ENCODE measurements at regions not wholly inside any gene's neighbourhood (a gene's known extent, or its start where the extent isn't known, plus 50 kb on each side); places are given as distances from the start of the nearest gene placed in this dataset.

- TF ChIP-seq GTF2F1 (IDR thresholded peaks at IDR 0.05; ENCODE audit: low read depth, low read length) (no peak), COPS2 (conservative IDR thresholded peaks at IDR 0.05) (no peak), ETV5 (CRISPR knock-in tag; IDR thresholded peaks at IDR 0.05; ENCODE audit: low read depth) (no peak), CTCF (IDR thresholded peaks at IDR 0.05 in 2 of 3, conservative IDR thresholded peaks at IDR 0.05 in 1 of 3; ENCODE audit: insufficient read depth in 2 of 3, low read depth in 1 of 3, low read length in 3 of 3) (no peak), SRSF1 (IDR thresholded peaks at IDR 0.05; ENCODE audit: low read depth, low read length) (no peak), YY1 (IDR thresholded peaks at IDR 0.05; ENCODE audit: borderline replicate concordance in 1 of 3, control insufficient read depth in 1 of 3, extremely low read depth in 1 of 3, insufficient read depth in 3 of 3, insufficient read length in 1 of 3, insufficient replicate concordance in 2 of 3, low read depth in 1 of 3, low read length in 2 of 3) (no peak), ZNF449 (CRISPR knock-in tag; IDR thresholded peaks at IDR 0.05) (no peak), KLF16 (IDR thresholded peaks at IDR 0.05) (0 out of 2 replicates have a peak, but pooled peaks have one; percentile 25), TEAD2 (tag; IDR thresholded peaks at IDR 0.05) (no peak), HMGN3 (IDR thresholded peaks at IDR 0.05; ENCODE audit: borderline replicate concordance, extremely low read depth, insufficient read length, low read depth, low read length) (no peak), TFAM (CRISPR knock-in tag; conservative IDR thresholded peaks at IDR 0.05) (no peak), PRDM10 (IDR thresholded peaks at IDR 0.05; ENCODE audit: partially characterized antibody) (no peak), KAT8 (IDR thresholded peaks at IDR 0.05; ENCODE audit: low read depth) (no peak), ZNF561 (CRISPR knock-in tag; conservative IDR thresholded peaks at IDR 0.05) (no peak), MBD2 (IDR thresholded peaks at IDR 0.05; ENCODE audit: borderline replicate concordance, low read depth) (no peak)
Observed at GRCh38 chr18:6561420-6561861, 146.7 kb upstream of the L3MBTL4 start (continued).
